Retinal pigment epithelial cell (primary cell): ENCODE measurements at regions not wholly inside any gene's neighbourhood (a gene's known extent, or its start where the extent isn't known, plus 50 kb on each side); places are given as distances from the start of the nearest gene placed in this dataset.

Experiments used
- DNase-seq: peaks from one replicate; pipeline ENCODE4 v3.0.0-alpha.2; 2010; ENCODE audit warnings: low read depth
- H3K4me3 ChIP-seq: 2 replicates; pipeline ENCODE4 v1.5.1; 2011; ENCODE audit warnings: mild to moderate bottlenecking, low read length, control low read depth, moderate library complexity
- CTCF ChIP-seq: conservative IDR thresholded peaks from 2 replicates; pipeline ENCODE4 v1.5.1; 2011; ENCODE audit warnings: low read depth, low read length, control low read depth, inconsistent platforms

GRCh38 chr18:22556222-22557167 is 138.8 kb upstream of the CTAGE1 start:
- H3K4me3 ChIP-seq, result no peak overlapping the region
- peak; percentile 86 for DNase-seq
- no peak for TF ChIP-seq CTCF

- no peak for TF ChIP-seq CTCF
- H3K4me3 ChIP-seq, result no peak overlapping the region
- no peak for DNase-seq
Observed at GRCh38 chr18:22557168-22557941, 139.6 kb upstream of the CTAGE1 start.

GRCh38 chr18:22558945-22559385 is 141.2 kb upstream of the CTAGE1 start:
- H3K4me3 ChIP-seq, result peak overlapping the region; percentile 50
- no peak for TF ChIP-seq CTCF
- DNase-seq, result no peak

GRCh38 chr18:22559414-22560274 is 141.9 kb upstream of the CTAGE1 start:
- no peak for DNase-seq
- peak overlapping the region; percentile 50 for H3K4me3 ChIP-seq
- TF ChIP-seq CTCF, result peak; percentile 31

- peak overlapping the region; percentile 50 for H3K4me3 ChIP-seq
- no peak for TF ChIP-seq CTCF
- peak; percentile 46 for DNase-seq
Observed at GRCh38 chr18:22560275-22560610, 142.5 kb upstream of the CTAGE1 start.

GRCh38 chr18:22560797-22561196 is 143.1 kb upstream of the CTAGE1 start:
- no peak for DNase-seq
- TF ChIP-seq CTCF, result no peak
- no peak overlapping the region for H3K4me3 ChIP-seq
